Neural cell (in vitro differentiated cells): ENCODE measurements at regions not wholly inside any gene's neighbourhood (a gene's known extent, or its start where the extent isn't known, plus 50 kb on each side); places are given as distances from the start of the nearest gene placed in this dataset.

ENCODE experiments used
- TAF1 ChIP-seq: IDR thresholded peaks from 2 replicates; pipeline ENCODE4 v1.6.1; 2012; ENCODE audit warnings: low read depth
- TF ChIP-seq, protein P1 (sequence below): fragments of 450-650 bp; IDR thresholded peaks from 2 replicates; pipeline ENCODE4 v1.5.1; 2014; ENCODE audit warnings: antibody characterized with exemption, mild to moderate bottlenecking, moderate library complexity; ENCODE audit not compliant: poor library complexity, severe bottlenecking

DNA sequence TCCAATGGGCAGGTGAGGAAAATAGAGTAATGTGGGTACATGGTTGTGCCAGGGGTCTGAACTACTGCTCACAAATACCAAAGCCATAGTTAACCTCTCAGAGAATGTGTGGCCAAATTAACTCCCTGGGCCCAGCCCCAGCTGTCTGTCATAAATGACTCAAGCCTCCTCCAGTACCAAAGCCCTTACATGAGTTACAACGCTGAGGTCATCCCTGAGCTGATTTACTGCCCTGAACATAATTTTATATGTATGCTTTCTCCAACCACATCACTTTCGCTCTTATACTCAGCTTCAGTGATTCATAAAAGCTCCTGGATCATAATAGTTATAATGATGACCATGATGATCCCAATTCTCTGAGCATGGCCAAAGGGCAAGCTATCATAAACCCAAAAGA, 283.9 kb downstream of the NKX6-1 start:
- TF ChIP-seq, protein P1, sequence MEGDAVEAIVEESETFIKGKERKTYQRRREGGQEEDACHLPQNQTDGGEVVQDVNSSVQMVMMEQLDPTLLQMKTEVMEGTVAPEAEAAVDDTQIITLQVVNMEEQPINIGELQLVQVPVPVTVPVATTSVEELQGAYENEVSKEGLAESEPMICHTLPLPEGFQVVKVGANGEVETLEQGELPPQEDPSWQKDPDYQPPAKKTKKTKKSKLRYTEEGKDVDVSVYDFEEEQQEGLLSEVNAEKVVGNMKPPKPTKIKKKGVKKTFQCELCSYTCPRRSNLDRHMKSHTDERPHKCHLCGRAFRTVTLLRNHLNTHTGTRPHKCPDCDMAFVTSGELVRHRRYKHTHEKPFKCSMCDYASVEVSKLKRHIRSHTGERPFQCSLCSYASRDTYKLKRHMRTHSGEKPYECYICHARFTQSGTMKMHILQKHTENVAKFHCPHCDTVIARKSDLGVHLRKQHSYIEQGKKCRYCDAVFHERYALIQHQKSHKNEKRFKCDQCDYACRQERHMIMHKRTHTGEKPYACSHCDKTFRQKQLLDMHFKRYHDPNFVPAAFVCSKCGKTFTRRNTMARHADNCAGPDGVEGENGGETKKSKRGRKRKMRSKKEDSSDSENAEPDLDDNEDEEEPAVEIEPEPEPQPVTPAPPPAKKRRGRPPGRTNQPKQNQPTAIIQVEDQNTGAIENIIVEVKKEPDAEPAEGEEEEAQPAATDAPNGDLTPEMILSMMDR: no peak
- no peak for TF ChIP-seq TAF1
